C4-2B (cell line): ENCODE measurements at regions not wholly inside any gene's neighbourhood (a gene's known extent, or its start where the extent isn't known, plus 50 kb on each side); places are given as distances from the start of the nearest gene placed in this dataset.
"Not testable (repeated sequence)": the region's sequence is repeated elsewhere in the genome, so short reads cannot be mapped to it uniquely, and the experiment has no call there.

Experiments
- H3K27ac ChIP-seq: fragments of 450-650 bp; 2 replicates; pipeline ENCODE4 v1.5.1; 2017
- CTCF ChIP-seq: fragments of 450-650 bp; conservative IDR thresholded peaks from 2 replicates; pipeline ENCODE4 v1.5.1; 2017; ENCODE audit warnings: mild to moderate bottlenecking
- ZFX ChIP-seq: fragments of 450-650 bp; IDR thresholded peaks from 2 replicates; pipeline ENCODE4 v1.6.1; 2017

- TF ChIP-seq CTCF: no peak
- no peak for TF ChIP-seq ZFX
Observed at GRCh38 chr6:114940181-114940580, 597.4 kb upstream of the HS3ST5 start.

GRCh38 chr6:114939630-114940029 lies 596.8 kb upstream of the HS3ST5 start:
- TF ChIP-seq CTCF (no peak), ZFX (no peak)

More at GRCh38 chr6:114940181-114940580, 597.4 kb upstream of the HS3ST5 start:
- H3K27ac ChIP-seq: no peak overlapping the region

GRCh38 chr6:114936080-114936479 lies 593.3 kb upstream of the HS3ST5 start:
- no peak for TF ChIP-seq CTCF
- TF ChIP-seq ZFX: no peak
- H3K27ac ChIP-seq: no peak overlapping the region

More at GRCh38 chr6:114939630-114940029, 596.8 kb upstream of the HS3ST5 start:
- H3K27ac ChIP-seq: no peak overlapping the region

- TF ChIP-seq CTCF (no peak), ZFX (no peak)
- no peak overlapping the region for H3K27ac ChIP-seq
Observed at GRCh38 chr6:114934079-114934478, 591.3 kb upstream of the HS3ST5 start.

- H3K27ac ChIP-seq: not testable (repeated sequence)
Observed at GRCh38 chr6:114928731-114929130, 585.9 kb upstream of the HS3ST5 start.

- TF ChIP-seq CTCF: no peak
- no peak for TF ChIP-seq ZFX
- no peak overlapping the region for H3K27ac ChIP-seq
Observed at GRCh38 chr6:114906096-114906495, 563.3 kb upstream of the HS3ST5 start.

GRCh38 chr6:114897536-114897935 lies 554.7 kb upstream of the HS3ST5 start:
- TF ChIP-seq ZFX (no peak), CTCF (no peak)
- H3K27ac ChIP-seq: no peak overlapping the region

GRCh38 chr6:114892211-114892610 lies 549.4 kb upstream of the HS3ST5 start:
- no peak overlapping the region for H3K27ac ChIP-seq
- TF ChIP-seq ZFX (no peak), CTCF (no peak)
